SK-N-SH treated with all-trans-retinoic acid at 6 μM for 48 hours (cell line): ENCODE measurements at regions not wholly inside any gene's neighbourhood (a gene's known extent, or its start where the extent isn't known, plus 50 kb on each side); places are given as distances from the start of the nearest gene placed in this dataset.

Source experiments
- PATZ1 ChIP-seq: fragments of 250-450 bp; sonication (Bioruptor Pico); IDR thresholded peaks from 2 replicates; pipeline ENCODE4 v1.8.0; 2020; ENCODE audit warnings: mild to moderate bottlenecking, moderate library complexity, borderline replicate concordance
- POU6F1 ChIP-seq: fragments of 250-450 bp; sonication (Bioruptor Pico); IDR thresholded peaks from 2 replicates; pipeline ENCODE4 v1.8.0; 2021; ENCODE audit warnings: low read depth, mild to moderate bottlenecking, moderate library complexity, borderline replicate concordance
- RARB ChIP-seq: fragments of 250-450 bp; sonication (Bioruptor Pico); IDR thresholded peaks from 2 replicates; pipeline ENCODE4 v1.8.0; 2021; ENCODE audit warnings: mild to moderate bottlenecking, moderate library complexity
- TCF4 ChIP-seq: fragments of 250-450 bp; sonication (Bioruptor Pico); IDR thresholded peaks from 2 replicates; pipeline ENCODE4 v1.8.0; 2021; ENCODE audit warnings: mild to moderate bottlenecking, moderate library complexity, borderline replicate concordance
- TOX ChIP-seq: fragments of 250-450 bp; sonication (Bioruptor Pico); IDR thresholded peaks from 2 replicates; pipeline ENCODE4 v1.8.0; 2021; ENCODE audit warnings: mild to moderate bottlenecking, moderate library complexity, borderline replicate concordance
- ZFP30 ChIP-seq: fragments of 450-650 bp; formaldehyde crosslinking; IDR thresholded peaks from 2 replicates; pipeline ENCODE4 v1.5.0; 2022; ENCODE audit warnings: mild to moderate bottlenecking, moderate library complexity
- ZNF565 ChIP-seq: fragments of 450-650 bp; formaldehyde crosslinking; conservative IDR thresholded peaks from 2 replicates; pipeline ENCODE4 v1.5.0; 2020; ENCODE audit warnings: low read depth, mild to moderate bottlenecking, moderate library complexity
- ZNF8 ChIP-seq: fragments of 450-650 bp; formaldehyde crosslinking; IDR thresholded peaks from 2 replicates; pipeline ENCODE4 v1.5.0; 2020; ENCODE audit warnings: mild to moderate bottlenecking, moderate library complexity
- TF ChIP-seq, protein P1 (sequence below): fragments of 250-450 bp; sonication (Bioruptor Pico); IDR thresholded peaks from 2 replicates; pipeline ENCODE4 v1.5.0; 2020; ENCODE audit warnings: mild to moderate bottlenecking, moderate library complexity

DNA sequence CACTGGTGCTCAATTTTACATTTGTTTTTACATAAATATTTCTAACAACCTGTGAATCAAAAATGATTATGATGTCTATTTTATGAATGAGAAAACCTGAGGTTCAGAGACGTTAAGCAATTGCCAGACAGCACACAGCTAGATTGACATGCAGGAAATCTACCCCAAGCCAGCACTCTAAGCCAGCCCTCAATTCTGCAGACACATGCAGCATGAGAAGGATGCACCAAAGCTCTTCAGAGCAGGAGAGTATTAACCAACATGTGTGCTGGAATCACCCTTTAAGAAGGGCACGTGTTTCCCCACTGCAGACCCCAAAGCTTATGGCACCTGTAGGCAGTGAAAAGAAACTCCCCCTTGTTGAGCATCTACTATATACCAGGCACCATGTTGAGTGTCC, 126.1 kb upstream of the ARHGEF3 start:
- TF ChIP-seq TOX (no peak), RARB (CRISPR knock-in tag) (no peak), PATZ1 (CRISPR knock-in tag) (no peak), ZNF8 (CRISPR knock-in tag) (no peak), ZFP30 (no peak), TCF4 (no peak), POU6F1 (no peak), ZNF565 (no peak)
- TF ChIP-seq, protein P1, sequence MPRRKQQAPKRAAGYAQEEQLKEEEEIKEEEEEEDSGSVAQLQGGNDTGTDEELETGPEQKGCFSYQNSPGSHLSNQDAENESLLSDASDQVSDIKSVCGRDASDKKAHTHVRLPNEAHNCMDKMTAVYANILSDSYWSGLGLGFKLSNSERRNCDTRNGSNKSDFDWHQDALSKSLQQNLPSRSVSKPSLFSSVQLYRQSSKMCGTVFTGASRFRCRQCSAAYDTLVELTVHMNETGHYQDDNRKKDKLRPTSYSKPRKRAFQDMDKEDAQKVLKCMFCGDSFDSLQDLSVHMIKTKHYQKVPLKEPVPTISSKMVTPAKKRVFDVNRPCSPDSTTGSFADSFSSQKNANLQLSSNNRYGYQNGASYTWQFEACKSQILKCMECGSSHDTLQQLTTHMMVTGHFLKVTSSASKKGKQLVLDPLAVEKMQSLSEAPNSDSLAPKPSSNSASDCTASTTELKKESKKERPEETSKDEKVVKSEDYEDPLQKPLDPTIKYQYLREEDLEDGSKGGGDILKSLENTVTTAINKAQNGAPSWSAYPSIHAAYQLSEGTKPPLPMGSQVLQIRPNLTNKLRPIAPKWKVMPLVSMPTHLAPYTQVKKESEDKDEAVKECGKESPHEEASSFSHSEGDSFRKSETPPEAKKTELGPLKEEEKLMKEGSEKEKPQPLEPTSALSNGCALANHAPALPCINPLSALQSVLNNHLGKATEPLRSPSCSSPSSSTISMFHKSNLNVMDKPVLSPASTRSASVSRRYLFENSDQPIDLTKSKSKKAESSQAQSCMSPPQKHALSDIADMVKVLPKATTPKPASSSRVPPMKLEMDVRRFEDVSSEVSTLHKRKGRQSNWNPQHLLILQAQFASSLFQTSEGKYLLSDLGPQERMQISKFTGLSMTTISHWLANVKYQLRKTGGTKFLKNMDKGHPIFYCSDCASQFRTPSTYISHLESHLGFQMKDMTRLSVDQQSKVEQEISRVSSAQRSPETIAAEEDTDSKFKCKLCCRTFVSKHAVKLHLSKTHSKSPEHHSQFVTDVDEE (CRISPR knock-in tag) = no peak
